OCI-LY1 (cell line): ENCODE measurements at regions not wholly inside any gene's neighbourhood (a gene's known extent, or its start where the extent isn't known, plus 50 kb on each side); places are given as distances from the start of the nearest gene placed in this dataset.

ENCODE experiments used
- CTCF ChIP-seq: fragments of 200-600 bp; sonication (generic), shearing (Covaris generic); IDR thresholded peaks from 2 replicates; pipeline ENCODE4 v1.5.1; 2017; ENCODE audit warnings: mild to moderate bottlenecking, antibody characterized with exemption, low read length, moderate library complexity, mixed read lengths
- EZH2 ChIP-seq: fragments of 200-600 bp; sonication (generic), shearing (Covaris generic); IDR thresholded peaks from 2 replicates; pipeline ENCODE4 v1.8.0; 2017; ENCODE audit warnings: borderline replicate concordance, mixed run types, mild to moderate bottlenecking, antibody characterized with exemption, low read length, moderate library complexity, mixed read lengths

- TF ChIP-seq CTCF (no peak), EZH2 (no peak)
Measured at GRCh38 chr2:67218056-67218455, 179.1 kb upstream of the ETAA1 start.
